DND-41 (cell line): ENCODE measurements at regions not wholly inside any gene's neighbourhood (a gene's known extent, or its start where the extent isn't known, plus 50 kb on each side); places are given as distances from the start of the nearest gene placed in this dataset.

ENCODE experiments used
- ATAC-seq: fragments of 200-7000 bp; cut with Tn5 transposase; 3 replicates; pipeline ENCODE4 v1.9.1; 2021; ENCODE audit warnings: low read depth; ENCODE audit not compliant: insufficient read depth
- DNase-seq: peaks from one replicate; pipeline ENCODE4 v3.0.0-alpha.2; 2020
- H2AFZ ChIP-seq: 2 replicates; pipeline ENCODE4 v1.6.0; 2012; ENCODE audit warnings: low read depth, low read length
- H3K27ac ChIP-seq: 2 replicates; pipeline ENCODE4 v1.5.1; 2012; ENCODE audit warnings: low read length, inconsistent platforms
- H3K27me3 ChIP-seq: fragments of 200-600 bp; sonication (generic); 2 replicates; pipeline ENCODE4 v1.6.0; 2012; ENCODE audit warnings: low read length, mild to moderate bottlenecking, inconsistent platforms; ENCODE audit not compliant: insufficient read depth, poor library complexity
- H3K36me3 ChIP-seq: 2 replicates; pipeline ENCODE4 v1.5.1; 2012; ENCODE audit warnings: low read length, inconsistent platforms; ENCODE audit not compliant: insufficient read depth
- H3K4me1 ChIP-seq: 2 replicates; pipeline ENCODE4 v1.5.1; 2012; ENCODE audit warnings: mild to moderate bottlenecking, low read length; ENCODE audit not compliant: insufficient read depth
- H3K4me2 ChIP-seq: 2 replicates; pipeline ENCODE4 v1.6.0; 2012; ENCODE audit warnings: mild to moderate bottlenecking, moderate library complexity, low read length, inconsistent platforms; ENCODE audit not compliant: insufficient read depth
- H3K4me3 ChIP-seq, 2 experiments: fragments of 200-600 bp in 1 of 2; shearing (Covaris generic) in 1 of 2; 2 replicates each; pipeline ENCODE4 v1.5.1; 2012 to 2016; ENCODE audit warnings: inconsistent platforms in 2 of 2, low read length in 2 of 2, mild to moderate bottlenecking in 2 of 2, low read depth in 1 of 2, moderate library complexity in 1 of 2
- H3K79me2 ChIP-seq: 2 replicates; pipeline ENCODE4 v1.6.0; 2012; ENCODE audit warnings: low read length, inconsistent platforms; ENCODE audit not compliant: insufficient read depth
- H3K9ac ChIP-seq: 2 replicates; pipeline ENCODE4 v1.6.0; 2012; ENCODE audit warnings: low read depth, mild to moderate bottlenecking, inconsistent platforms, low read length, moderate library complexity
- H3K9me3 ChIP-seq: 2 replicates; pipeline ENCODE4 v1.5.1; 2012; ENCODE audit warnings: low read length, moderate library complexity, mild to moderate bottlenecking, inconsistent platforms; ENCODE audit not compliant: insufficient read depth, severe bottlenecking
- H4K20me1 ChIP-seq: 2 replicates; pipeline ENCODE4 v1.6.0; 2012; ENCODE audit warnings: low read length; ENCODE audit not compliant: insufficient read depth
- CTCF ChIP-seq: IDR thresholded peaks from 2 replicates; pipeline ENCODE4 v1.5.1; 2012; ENCODE audit warnings: borderline replicate concordance, low read length, moderate library complexity, mild to moderate bottlenecking; ENCODE audit not compliant: poor library complexity, severe bottlenecking; ENCODE audit errors: extremely low read depth
- EZH2 ChIP-seq: IDR thresholded peaks from 3 replicates; pipeline ENCODE4 v1.6.1; 2012; ENCODE audit warnings: borderline replicate concordance, low read depth, mild to moderate bottlenecking, moderate library complexity, low read length, inconsistent platforms; ENCODE audit not compliant: severe bottlenecking

GRCh38 chrX:137646472-137646871 lies 80.5 kb downstream of the ZIC3 start:
- H4K20me1 ChIP-seq = no peaks in the 10 kb centered on the region
- no peak for DNase-seq
- no peak overlapping the region for H3K27ac ChIP-seq
- H3K9ac ChIP-seq = no peak overlapping the region
- no peaks in the 10 kb centered on the region for H3K4me1 ChIP-seq
- no peak overlapping the region for H3K4me3 ChIP-seq
- ATAC-seq = no peak
- H3K79me2 ChIP-seq = no peaks in the 10 kb centered on the region
- no peaks in the 10 kb centered on the region for H3K36me3 ChIP-seq
- TF ChIP-seq EZH2 (no peak), CTCF (no peak)
- H3K27me3 ChIP-seq = no peaks in the 10 kb centered on the region
- H3K4me2 ChIP-seq = no peak overlapping the region
- no peaks in the 10 kb centered on the region for H3K9me3 ChIP-seq
- H2AFZ ChIP-seq = no peak overlapping the region

- ATAC-seq (no peak), DNase-seq (no peak)
- Histone ChIP-seq H3K4me3 (no peak overlapping the region), H3K27me3 (no peaks in the 10 kb centered on the region), H4K20me1 (no peaks in the 10 kb centered on the region), H3K4me2 (no peak overlapping the region), H3K36me3 (no peaks in the 10 kb centered on the region), H2AFZ (no peak overlapping the region), H3K4me1 (no peaks in the 10 kb centered on the region), H3K79me2 (no peaks in the 10 kb centered on the region), H3K9me3 (no peaks in the 10 kb centered on the region), H3K9ac (no peak overlapping the region), H3K27ac (no peak overlapping the region)
- TF ChIP-seq CTCF = no peak
- TF ChIP-seq EZH2 = no peak
Measured at GRCh38 chrX:137651647-137652046, 85.7 kb downstream of the ZIC3 start.

GRCh38 chrX:137652086-137652485 lies 86.2 kb downstream of the ZIC3 start:
- H4K20me1 ChIP-seq = no peaks in the 10 kb centered on the region
- no peak overlapping the region for H3K4me3 ChIP-seq
- H3K27ac ChIP-seq = no peak overlapping the region
- no peak overlapping the region for H2AFZ ChIP-seq
- no peaks in the 10 kb centered on the region for H3K9me3 ChIP-seq
- no peaks in the 10 kb centered on the region for H3K4me1 ChIP-seq
- H3K36me3 ChIP-seq = no peaks in the 10 kb centered on the region
- no peak overlapping the region for H3K9ac ChIP-seq
- no peaks in the 10 kb centered on the region for H3K79me2 ChIP-seq
- no peaks in the 10 kb centered on the region for H3K27me3 ChIP-seq
- no peak for TF ChIP-seq EZH2
- TF ChIP-seq CTCF = no peak
- no peak for ATAC-seq
- no peak for DNase-seq
- H3K4me2 ChIP-seq = no peak overlapping the region

- no peak overlapping the region for H2AFZ ChIP-seq
- no peaks in the 10 kb centered on the region for H3K36me3 ChIP-seq
- no peaks in the 10 kb centered on the region for H3K9me3 ChIP-seq
- H3K4me2 ChIP-seq = no peak overlapping the region
- DNase-seq (no peak), ATAC-seq (no peak)
- H3K4me1 ChIP-seq = no peaks in the 10 kb centered on the region
- no peaks in the 10 kb centered on the region for H3K79me2 ChIP-seq
- no peak overlapping the region for H3K4me3 ChIP-seq
- H4K20me1 ChIP-seq = no peaks in the 10 kb centered on the region
- no peaks in the 10 kb centered on the region for H3K27me3 ChIP-seq
- no peak for TF ChIP-seq EZH2
- TF ChIP-seq CTCF = no peak
- H3K9ac ChIP-seq = no peak overlapping the region
- no peak overlapping the region for H3K27ac ChIP-seq
Measured at GRCh38 chrX:137654481-137654880, 88.6 kb downstream of the ZIC3 start.
